ENCODE measurements at regions not wholly inside any gene's neighbourhood (a gene's known extent, or its start where the extent isn't known, plus 50 kb on each side); places are given as distances from the start of the nearest gene placed in this dataset.

- H3K27me3 Mint-ChIP-seq (ENCODE audit: low read depth, poor library complexity), result peaks cover 11% of the 10 kb centered on the region
- no peak for TF ChIP-seq CTCF (IDR thresholded peaks at IDR 0.05)
- no peaks in the 10 kb centered on the region for H3K9me3 Mint-ChIP-seq
- DNase-seq, result no peak
- no peak overlapping the region for H3K27ac Mint-ChIP-seq
- no peak overlapping the region for H3K4me3 Mint-ChIP-seq
- H3K4me1 Mint-ChIP-seq, result no peaks in the 10 kb centered on the region
- no peaks in the 10 kb centered on the region for H3K36me3 Mint-ChIP-seq (ENCODE audit: low read depth)
Measured at GRCh38 chr3:181292984-181293383, 303.4 kb upstream of the DNAJC19 start.

- no peaks in the 10 kb centered on the region for H3K27me3 Mint-ChIP-seq (ENCODE audit: low read depth, poor library complexity)
- DNase-seq, result no peak
- no peak overlapping the region for H3K27ac Mint-ChIP-seq
- no peaks in the 10 kb centered on the region for H3K9me3 Mint-ChIP-seq
- no peaks in the 10 kb centered on the region for H3K4me1 Mint-ChIP-seq
- H3K4me3 Mint-ChIP-seq, result no peak overlapping the region
- no peak for TF ChIP-seq CTCF (IDR thresholded peaks at IDR 0.05)
- no peaks in the 10 kb centered on the region for H3K36me3 Mint-ChIP-seq (ENCODE audit: low read depth)
Measured at GRCh38 chr3:181290941-181291340, 301.4 kb upstream of the DNAJC19 start.

- Mint-ChIP-seq H3K27ac (no peak overlapping the region), H3K4me3 (no peak overlapping the region), H3K4me1 (no peaks in the 10 kb centered on the region), H3K27me3 (ENCODE audit: low read depth, poor library complexity) (peaks cover 11% of the 10 kb centered on the region), H3K36me3 (ENCODE audit: low read depth) (no peaks in the 10 kb centered on the region), H3K9me3 (no peaks in the 10 kb centered on the region)
- TF ChIP-seq CTCF (IDR thresholded peaks at IDR 0.05), result no peak
- DNase-seq, result no peak
Measured at GRCh38 chr3:181289306-181289705, 299.8 kb upstream of the DNAJC19 start.

GRCh38 chr3:181288145-181288544 is 298.6 kb upstream of the DNAJC19 start:
- Mint-ChIP-seq H3K9me3 (no peaks in the 10 kb centered on the region), H3K4me1 (no peaks in the 10 kb centered on the region), H3K27ac (no peak overlapping the region), H3K4me3 (no peak overlapping the region), H3K27me3 (ENCODE audit: low read depth, poor library complexity) (peaks cover 11% of the 10 kb centered on the region), H3K36me3 (ENCODE audit: low read depth) (no peaks in the 10 kb centered on the region)
- no peak for DNase-seq
- TF ChIP-seq CTCF (IDR thresholded peaks at IDR 0.05), result no peak

- no peaks in the 10 kb centered on the region for H3K9me3 Mint-ChIP-seq
- H3K27ac Mint-ChIP-seq, result no peak overlapping the region
- no peak overlapping the region for H3K4me3 Mint-ChIP-seq
- H3K27me3 Mint-ChIP-seq (ENCODE audit: low read depth, poor library complexity), result peaks cover 8% of the 10 kb centered on the region
- no peak for DNase-seq
- H3K36me3 Mint-ChIP-seq (ENCODE audit: low read depth), result no peaks in the 10 kb centered on the region
- H3K4me1 Mint-ChIP-seq, result no peaks in the 10 kb centered on the region
- no peak for TF ChIP-seq CTCF (IDR thresholded peaks at IDR 0.05)
Measured at GRCh38 chr3:181279239-181279565, 289.7 kb upstream of the DNAJC19 start.

GRCh38 chr3:181278468-181279238 is 289.1 kb upstream of the DNAJC19 start:
- Mint-ChIP-seq H3K27ac (no peak overlapping the region), H3K4me1 (no peaks in the 10 kb centered on the region), H3K9me3 (no peaks in the 10 kb centered on the region), H3K27me3 (ENCODE audit: low read depth, poor library complexity) (peaks cover 8% of the 10 kb centered on the region), H3K4me3 (no peak overlapping the region), H3K36me3 (ENCODE audit: low read depth) (no peaks in the 10 kb centered on the region)
- peak; percentile 42 for TF ChIP-seq CTCF (IDR thresholded peaks at IDR 0.05)
- DNase-seq, result no peak
